H1 (cell line): ENCODE measurements at regions not wholly inside any gene's neighbourhood (a gene's known extent, or its start where the extent isn't known, plus 50 kb on each side); places are given as distances from the start of the nearest gene placed in this dataset.

Source experiments
- CTCF ChIA-PET: fragments of 300-600 bp; sonication (Branson Sonifier 250); formaldehyde crosslinking; loops from one replicate; lab custom pipeline; 2021; ENCODE audit not compliant: partially characterized antibody; lab: Charles Lee
- POLR2A ChIA-PET: fragments of 300-600 bp; sonication (Branson Sonifier 250); formaldehyde crosslinking; loops from one replicate; lab custom pipeline; 2021; ENCODE audit warnings: inconsistent platforms; ENCODE audit not compliant: partially characterized antibody; lab: Charles Lee
- DNase-seq, 2 experiments: peaks; one replicate each; pipeline versions ENCODE4 v3.0.0 to v3.0.0-alpha.2; 2010 to 2022; ENCODE audit warnings: low spot score in 2 of 2, low read depth in 1 of 2, mixed read lengths in 1 of 2
- FAIRE-seq: peaks from 2 replicates; lab custom pipeline; 2011; peaks lifted over from hg19 to GRCh38; lab: Jason Lieb, UNC
- H2AFZ ChIP-seq: 2 replicates; pipeline ENCODE4 v1.8.1; 2012; ENCODE audit warnings: low read length, inconsistent platforms
- H2AK5ac ChIP-seq: 2 replicates; pipeline ENCODE4 v1.6.1; 2013; ENCODE audit warnings: low read depth, low read length
- H2BK120ac ChIP-seq: replicated peaks from 2 replicates; pipeline ENCODE3; 2013; ENCODE audit warnings: low read depth, low read length, inconsistent platforms
- H2BK12ac ChIP-seq: 2 replicates; pipeline ENCODE4 v1.6.1; 2013; ENCODE audit warnings: low read depth, low read length
- H2BK15ac ChIP-seq: 2 replicates; pipeline ENCODE4 v1.6.1; 2013; ENCODE audit warnings: low read length
- H2BK20ac ChIP-seq: 2 replicates; pipeline ENCODE4 v1.6.1; 2013; ENCODE audit warnings: low read length
- H2BK5ac ChIP-seq: 2 replicates; pipeline ENCODE4 v1.6.1; 2013; ENCODE audit warnings: low read depth, low read length
- H3K14ac ChIP-seq: 2 replicates; pipeline ENCODE4 v1.6.1; 2013; ENCODE audit warnings: inconsistent platforms; ENCODE audit not compliant: insufficient read length
- H3K18ac ChIP-seq: 2 replicates; pipeline ENCODE4 v1.6.1; 2013; ENCODE audit warnings: low read length; ENCODE audit errors: extremely low read depth
- H3K23ac ChIP-seq: 2 replicates; pipeline ENCODE4 v1.6.1; 2013; ENCODE audit warnings: inconsistent platforms; ENCODE audit not compliant: insufficient read length
- H3K23me2 ChIP-seq: 2 replicates; pipeline ENCODE4 v1.6.1; 2013; ENCODE audit warnings: low read depth, low read length
- H3K27ac ChIP-seq: 2 replicates; pipeline ENCODE4 v1.6.1; 2011; ENCODE audit warnings: low read depth, low read length, inconsistent platforms
- H3K27me3 ChIP-seq, 4 experiments: replicated peaks in 1 of 4; 1 replicate in 1 of 4; 2 replicates in 3 of 4; pipeline versions ENCODE4 v1.6.1 to v1.8.1; 2011 to 2013; ENCODE audit warnings: low read length in 3 of 4, mild to moderate bottlenecking in 3 of 4, inconsistent platforms in 2 of 4, mixed read lengths in 2 of 4, moderate library complexity in 1 of 4; ENCODE audit not compliant: control insufficient read depth in 3 of 4, insufficient read depth in 3 of 4; ENCODE audit errors: extremely low read depth in 1 of 4
- H3K36me3 ChIP-seq, 4 experiments: 2 replicates each; pipeline versions ENCODE4 v1.6.1 to v1.8.1; 2011 to 2013; ENCODE audit warnings: mild to moderate bottlenecking in 4 of 4, low read length in 3 of 4, moderate library complexity in 2 of 4, control low read depth in 1 of 4, inconsistent platforms in 1 of 4; ENCODE audit not compliant: insufficient read depth in 4 of 4, control insufficient read depth in 2 of 4
- H3K4ac ChIP-seq: replicated peaks from 2 replicates; pipeline ENCODE3; 2013; ENCODE audit warnings: low read length, low read depth, mixed read lengths, inconsistent platforms; ENCODE audit not compliant: insufficient read length
- H3K4me1 ChIP-seq, 4 experiments: replicated peaks in 1 of 4; 1 replicate in 1 of 4; 2 replicates in 3 of 4; pipeline versions ENCODE4 v1.6.1 to v1.8.1; 2011 to 2013; ENCODE audit warnings: low read length in 3 of 4, inconsistent platforms in 2 of 4, mixed read lengths in 1 of 4; ENCODE audit not compliant: insufficient read depth in 4 of 4, control insufficient read depth in 3 of 4
- H3K4me2 ChIP-seq, 2 experiments: 2 replicates each; pipeline versions ENCODE4 v1.6.1 to v1.8.1; 2011 to 2013; ENCODE audit warnings: low read depth in 2 of 2, low read length in 2 of 2, control low read depth in 1 of 2, inconsistent platforms in 1 of 2, mild to moderate bottlenecking in 1 of 2; ENCODE audit not compliant: insufficient read depth in 1 of 2
- H3K4me3 ChIP-seq, 4 experiments: fragments of 200-600, 300-600 bp in 1 of 4; sonication (generic), shearing (Covaris generic), sonication (Bioruptor Twin) in 1 of 4; 2 replicates each; pipeline versions ENCODE4 v1.5.1 to v1.8.1; 2011 to 2016; ENCODE audit warnings: low read length in 4 of 4, low read depth in 3 of 4, control low read depth in 2 of 4, inconsistent platforms in 2 of 4, mild to moderate bottlenecking in 2 of 4, mixed read lengths in 1 of 4, moderate library complexity in 1 of 4; ENCODE audit not compliant: insufficient read depth in 2 of 4; ENCODE audit errors: extremely low read depth in 1 of 4
- H3K56ac ChIP-seq: replicated peaks from 2 replicates; pipeline ENCODE3; 2013; ENCODE audit warnings: low read depth, mild to moderate bottlenecking, mixed read lengths, low read length, inconsistent platforms; ENCODE audit not compliant: insufficient read length
- H3K79me1 ChIP-seq: 2 replicates; pipeline ENCODE4 v1.6.1; 2013; ENCODE audit warnings: low read depth, low read length, control low read depth
- H3K79me2 ChIP-seq, 2 experiments: 2 replicates each; pipeline versions ENCODE4 v1.6.1 to v1.8.1; 2012 to 2013; ENCODE audit warnings: low read length in 2 of 2, mild to moderate bottlenecking in 2 of 2, inconsistent platforms in 1 of 2; ENCODE audit not compliant: insufficient read depth in 2 of 2, control insufficient read depth in 1 of 2
- H3K9ac ChIP-seq, 4 experiments: replicated peaks in 1 of 4; 1 replicate in 1 of 4; 2 replicates in 3 of 4; pipeline versions ENCODE4 v1.6.1 to v1.8.1; 2011 to 2013; ENCODE audit warnings: low read depth in 3 of 4, low read length in 3 of 4, control low read depth in 2 of 4, mild to moderate bottlenecking in 2 of 4, moderate library complexity in 2 of 4, inconsistent platforms in 1 of 4; ENCODE audit errors: extremely low read depth in 1 of 4
- H3K9me3 ChIP-seq, 2 experiments: 2 replicates each; pipeline versions ENCODE4 v1.6.1 to v1.8.1; 2012 to 2013; ENCODE audit warnings: mild to moderate bottlenecking in 2 of 2, moderate library complexity in 2 of 2, control low read depth in 1 of 2, inconsistent platforms in 1 of 2, low read depth in 1 of 2, low read length in 1 of 2, mixed read lengths in 1 of 2; ENCODE audit not compliant: insufficient read depth in 2 of 2
- H4K20me1 ChIP-seq, 2 experiments: replicated peaks in 1 of 2; 2 replicates each; pipeline versions ENCODE3 to v1.8.1; 2011 to 2013; ENCODE audit warnings: inconsistent platforms in 2 of 2, low read length in 2 of 2, mild to moderate bottlenecking in 1 of 2; ENCODE audit not compliant: insufficient read depth in 2 of 2, control insufficient read depth in 1 of 2
- H4K5ac ChIP-seq: 2 replicates; pipeline ENCODE4 v1.6.1; 2013; ENCODE audit warnings: low read length, low read depth, mixed read lengths, inconsistent platforms; ENCODE audit not compliant: insufficient read length
- H4K8ac ChIP-seq: 2 replicates; pipeline ENCODE4 v1.8.0; 2013; ENCODE audit warnings: mild to moderate bottlenecking, moderate library complexity, low read length, inconsistent platforms; ENCODE audit not compliant: insufficient read depth; ENCODE audit errors: extremely low read depth
- H4K91ac ChIP-seq: replicated peaks from 2 replicates; pipeline ENCODE3; 2013; ENCODE audit warnings: low read length, mixed read lengths, inconsistent platforms; ENCODE audit not compliant: insufficient read length
- ATF2 ChIP-seq: IDR thresholded peaks from 2 replicates; pipeline ENCODE4 v1.6.1; 2012; ENCODE audit warnings: low read length, inconsistent platforms
- BCL11A ChIP-seq, 2 experiments: IDR thresholded peaks; one replicate each; pipeline ENCODE4 v1.6.1; 2011; ENCODE audit warnings: low read depth in 2 of 2, low read length in 2 of 2, mild to moderate bottlenecking in 2 of 2
- FOSL1 ChIP-seq: IDR thresholded peaks from 2 replicates; pipeline ENCODE4 v1.6.1; 2011; ENCODE audit warnings: mild to moderate bottlenecking, low read depth, low read length, moderate library complexity; ENCODE audit not compliant: insufficient read depth
- JUN ChIP-seq: IDR thresholded peaks from 2 replicates; pipeline ENCODE4 v1.6.1; 2011; ENCODE audit warnings: low read depth, mild to moderate bottlenecking, improper control_type of control experiment, low read length
- JUND ChIP-seq: IDR thresholded peaks from 2 replicates; pipeline ENCODE4 v1.6.1; 2011; ENCODE audit warnings: mild to moderate bottlenecking, improper control_type of control experiment, low read length
- NRF1 ChIP-seq: IDR thresholded peaks from 2 replicates; pipeline ENCODE4 v1.6.1; 2011; ENCODE audit warnings: mild to moderate bottlenecking, low read depth, low read length, improper control_type of control experiment
- POLR2A ChIP-seq, 2 experiments: IDR thresholded peaks; 1 replicate in 1 of 2; 2 replicates in 1 of 2; pipeline ENCODE4 v1.6.1; 2011; ENCODE audit warnings: low read depth in 2 of 2, low read length in 2 of 2, mild to moderate bottlenecking in 2 of 2; ENCODE audit errors: control extremely low read depth in 1 of 2
- SIN3A ChIP-seq, 2 experiments: IDR thresholded peaks in 1 of 2; conservative IDR thresholded peaks in 1 of 2; 2 replicates each; pipeline ENCODE4 v1.6.1; 2011 to 2012; ENCODE audit warnings: low read length in 2 of 2, improper control_type of control experiment in 1 of 2, low read depth in 1 of 2, mild to moderate bottlenecking in 1 of 2
- SP1 ChIP-seq: IDR thresholded peaks from 2 replicates; pipeline ENCODE4 v1.6.1; 2011; ENCODE audit warnings: low read depth, low read length
- SUZ12 ChIP-seq: fragments of 200-600 bp; sonication (generic); IDR thresholded peaks from 2 replicates; pipeline ENCODE4 v1.6.1; 2012; ENCODE audit warnings: mild to moderate bottlenecking, inconsistent platforms, low read length, moderate library complexity, mixed read lengths
- WGBS, 2 experiments: shearing (Covaris generic) in 1 of 2; methylation state at CpG; one replicate each; pipeline versions ENCODE4 v1.1.6 to v1.1.7; 2013 to 2015; ENCODE audit warnings: low lambda C conversion rate in 2 of 2, mixed read lengths in 2 of 2, inconsistent platforms in 1 of 2, low coverage in 1 of 2, missing lambda C conversion rate in 1 of 2; ENCODE audit not compliant: insufficient replicate concordance in 2 of 2, insufficient coverage in 1 of 2, insufficient read length in 1 of 2; ENCODE audit errors: extremely low coverage in 1 of 2, missing lambda C conversion rate in 1 of 2; 5-methylcytosine and 5-hydroxymethylcytosine counted together

DNA sequence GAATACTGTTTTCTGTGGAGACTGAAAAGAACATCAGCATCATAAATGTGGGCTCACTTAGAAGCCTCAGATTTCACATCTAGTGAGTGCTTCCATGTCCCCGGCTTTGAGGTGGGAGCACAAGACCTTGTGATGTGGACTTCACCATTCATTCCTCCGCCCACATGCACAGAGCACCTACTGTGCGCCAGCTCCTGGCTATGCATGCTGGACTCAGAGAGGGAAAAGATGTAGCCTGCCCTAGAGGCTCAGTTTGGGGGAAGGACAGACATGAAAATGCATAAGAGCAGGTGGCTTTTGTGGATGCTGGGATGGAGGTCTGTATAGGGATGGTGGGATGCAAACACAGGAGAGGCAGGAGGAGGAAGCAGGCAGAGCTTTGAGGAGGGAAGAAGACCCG is 65.0 kb downstream of the SERPINA3 start:
- no peaks in the 10 kb centered on the region for H3K36me3 ChIP-seq
- DNase-seq (no peak), FAIRE-seq (no peak)
- no peak overlapping the region for H3K27ac ChIP-seq
- no peak overlapping the region for H2BK12ac ChIP-seq
- no peak overlapping the region for H2BK5ac ChIP-seq
- no peak overlapping the region for H4K91ac ChIP-seq
- H3K4ac ChIP-seq: no peak overlapping the region
- H3K79me2 ChIP-seq: no peaks in the 10 kb centered on the region
- H4K5ac ChIP-seq: no peak overlapping the region
- H3K18ac ChIP-seq: no peak overlapping the region
- H3K56ac ChIP-seq: no peak overlapping the region
- POLR2A ChIA-PET: no interaction called here
- 89% methylated on average over 4 of the region's 4 CpGs; no CpG with 5 or more reads in 1 of the 2 experiments for WGBS, 2 experiments
- no peaks in the 10 kb centered on the region for H3K9me3 ChIP-seq
- no peak overlapping the region for H2BK120ac ChIP-seq
- CTCF ChIA-PET: interaction anchor here (0.7 kb wide), 1 partner anchor 96 kb away, joined by 3 read pairs; no protein-coding TSS in a partner anchor
- H3K4me3 ChIP-seq: no peak overlapping the region
- H3K14ac ChIP-seq: no peak overlapping the region
- H3K79me1 ChIP-seq: no peaks in the 10 kb centered on the region
- H2AFZ ChIP-seq: no peak overlapping the region
- H3K4me2 ChIP-seq: no peak overlapping the region
- H3K23ac ChIP-seq: no peak overlapping the region
- no peaks in the 10 kb centered on the region for H3K23me2 ChIP-seq
- TF ChIP-seq FOSL1 (no peak), JUND (no peak), BCL11A (IDR thresholded peaks at IDR 0.05; ENCODE audit: low read depth in 2 of 2, low read length in 2 of 2) (no peak), SIN3A (conservative IDR thresholded peaks at IDR 0.05 in 1 of 2, IDR thresholded peaks at IDR 0.05 in 1 of 2; ENCODE audit: low read depth in 1 of 2, low read length in 2 of 2) (no peak), POLR2A (IDR thresholded peaks at IDR 0.05; ENCODE audit: control extremely low read depth in 1 of 2, low read depth in 2 of 2, low read length in 2 of 2) (no peak), SP1 (no peak), SUZ12 (no peak), NRF1 (no peak), ATF2 (no peak), JUN (no peak)
- no peak overlapping the region for H2BK20ac ChIP-seq
- no peak overlapping the region for H3K9ac ChIP-seq
- H3K27me3 ChIP-seq: no peaks in the 10 kb centered on the region
- no peak overlapping the region for H2BK15ac ChIP-seq
- no peak overlapping the region for H2AK5ac ChIP-seq
- peaks cover 0 to 3% (median 0%) of the 10 kb centered on the region in 4 experiments; a peak in 2 of 7 replicates for H3K4me1 ChIP-seq
- H4K20me1 ChIP-seq: no peaks in the 10 kb centered on the region
- H4K8ac ChIP-seq: no peak overlapping the region
